ENCODE measurements at regions not wholly inside any gene's neighbourhood (a gene's known extent, or its start where the extent isn't known, plus 50 kb on each side); places are given as distances from the start of the nearest gene placed in this dataset.

DNA sequence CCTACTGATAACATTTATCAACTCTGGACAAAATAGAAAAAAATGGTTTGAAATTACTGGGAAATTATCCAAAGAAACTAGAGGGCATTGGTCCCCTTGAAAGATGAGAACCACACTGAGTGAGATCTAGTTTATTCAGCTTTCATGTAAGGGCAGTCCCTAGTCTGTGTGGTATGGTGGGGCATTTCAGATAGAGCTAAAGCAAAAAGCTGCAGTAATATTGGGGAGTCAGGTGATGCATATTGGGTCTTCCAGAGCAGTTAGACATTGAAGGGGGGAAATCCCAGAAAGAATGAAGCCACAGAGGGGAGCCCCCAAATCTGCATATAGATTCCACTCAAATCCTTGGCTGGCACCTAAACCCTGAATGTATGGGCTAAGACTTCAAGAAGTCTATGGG is 347.7 kb upstream of the POU3F1 start:
- H3K9me3 ChIP-seq (ENCODE audit: insufficient read depth, low read depth): 0 out of 2 replicates have a peak, but pooled peaks cover 4% of the 10 kb centered on the region
- H3F3A ChIP-seq (ENCODE audit: insufficient read depth, low read depth): no peaks in the 10 kb centered on the region
- no peaks in the 10 kb centered on the region for H3K79me2 ChIP-seq (ENCODE audit: low read depth)
- no peaks in the 10 kb centered on the region for H4K20me1 ChIP-seq (ENCODE audit: insufficient read depth)
- no peak overlapping the region for H3K4me3 ChIP-seq
- no peak overlapping the region for H2AFZ ChIP-seq
- no peak overlapping the region for H3K4me2 ChIP-seq
- no peaks in the 10 kb centered on the region for H3K27me3 ChIP-seq (ENCODE audit: insufficient read depth, low read depth)
- CTCF ChIA-PET: no interaction called here
- no peak overlapping the region for H3K27ac ChIP-seq
- TF ChIP-seq, protein P1, sequence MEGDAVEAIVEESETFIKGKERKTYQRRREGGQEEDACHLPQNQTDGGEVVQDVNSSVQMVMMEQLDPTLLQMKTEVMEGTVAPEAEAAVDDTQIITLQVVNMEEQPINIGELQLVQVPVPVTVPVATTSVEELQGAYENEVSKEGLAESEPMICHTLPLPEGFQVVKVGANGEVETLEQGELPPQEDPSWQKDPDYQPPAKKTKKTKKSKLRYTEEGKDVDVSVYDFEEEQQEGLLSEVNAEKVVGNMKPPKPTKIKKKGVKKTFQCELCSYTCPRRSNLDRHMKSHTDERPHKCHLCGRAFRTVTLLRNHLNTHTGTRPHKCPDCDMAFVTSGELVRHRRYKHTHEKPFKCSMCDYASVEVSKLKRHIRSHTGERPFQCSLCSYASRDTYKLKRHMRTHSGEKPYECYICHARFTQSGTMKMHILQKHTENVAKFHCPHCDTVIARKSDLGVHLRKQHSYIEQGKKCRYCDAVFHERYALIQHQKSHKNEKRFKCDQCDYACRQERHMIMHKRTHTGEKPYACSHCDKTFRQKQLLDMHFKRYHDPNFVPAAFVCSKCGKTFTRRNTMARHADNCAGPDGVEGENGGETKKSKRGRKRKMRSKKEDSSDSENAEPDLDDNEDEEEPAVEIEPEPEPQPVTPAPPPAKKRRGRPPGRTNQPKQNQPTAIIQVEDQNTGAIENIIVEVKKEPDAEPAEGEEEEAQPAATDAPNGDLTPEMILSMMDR (conservative IDR thresholded peaks at IDR 0.05): no peak
- no peak for TF ChIP-seq EZH2 (IDR thresholded peaks at IDR 0.05; ENCODE audit: low read depth)
- intact Hi-C loops (cut with micrococcal nuclease; ENCODE audit: unreplicated experiment): no loop called here
- BruUV-seq (replicated peaks): no TSS peak
- no peaks in the 10 kb centered on the region for H3K4me1 ChIP-seq (replicated peaks; ENCODE audit: insufficient read depth)
- no peaks in the 10 kb centered on the region for H3K36me3 ChIP-seq (ENCODE audit: low read depth)
- no peaks in the 10 kb centered on the region for H3K9me2 ChIP-seq (ENCODE audit: insufficient read depth)
- POLR2A ChIA-PET (ENCODE audit: unreplicated experiment): no interaction called here
- no peak for DNase-seq

DNA sequence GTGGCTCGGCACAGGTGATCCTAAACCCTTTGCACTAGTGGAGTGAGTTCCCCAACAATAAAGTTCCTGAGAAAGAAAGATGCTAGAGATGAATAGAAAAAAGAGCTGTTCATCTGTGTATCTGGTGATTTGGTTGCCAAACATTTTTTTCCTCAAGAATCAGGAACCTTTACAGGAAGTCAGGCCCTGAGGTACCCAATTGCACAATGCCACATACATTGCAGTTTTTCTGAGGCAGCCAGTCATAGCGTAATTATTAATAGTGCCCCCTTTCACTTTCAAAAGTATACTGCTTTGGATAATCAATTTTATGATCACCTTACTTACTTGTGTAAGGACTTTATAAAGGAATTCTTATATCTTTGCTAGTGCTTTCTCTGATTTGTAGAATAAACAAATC is 346.3 kb upstream of the POU3F1 start:
- DNase-seq: no peak
- Histone ChIP-seq H3K27me3 (ENCODE audit: insufficient read depth, low read depth) (no peaks in the 10 kb centered on the region), H3F3A (ENCODE audit: insufficient read depth, low read depth) (no peaks in the 10 kb centered on the region), H2AFZ (no peak overlapping the region), H3K79me2 (ENCODE audit: low read depth) (no peaks in the 10 kb centered on the region), H3K4me3 (no peak overlapping the region), H3K9me2 (ENCODE audit: insufficient read depth) (no peaks in the 10 kb centered on the region), H3K36me3 (ENCODE audit: low read depth) (no peaks in the 10 kb centered on the region), H3K9me3 (ENCODE audit: insufficient read depth, low read depth) (0 out of 2 replicates have a peak, but pooled peaks cover 4% of the 10 kb centered on the region), H3K27ac (no peak overlapping the region), H4K20me1 (ENCODE audit: insufficient read depth) (no peaks in the 10 kb centered on the region), H3K4me2 (no peak overlapping the region), H3K4me1 (replicated peaks; ENCODE audit: insufficient read depth) (no peaks in the 10 kb centered on the region)
- no TSS peak for BruUV-seq (replicated peaks)
- intact Hi-C loops (cut with micrococcal nuclease; ENCODE audit: unreplicated experiment): no loop called here
- ChIA-PET POLR2A (ENCODE audit: unreplicated experiment) (no interaction called here), CTCF (no interaction called here)
- TF ChIP-seq, protein P1 (conservative IDR thresholded peaks at IDR 0.05): no peak
- no peak for TF ChIP-seq EZH2 (IDR thresholded peaks at IDR 0.05; ENCODE audit: low read depth)

DNA sequence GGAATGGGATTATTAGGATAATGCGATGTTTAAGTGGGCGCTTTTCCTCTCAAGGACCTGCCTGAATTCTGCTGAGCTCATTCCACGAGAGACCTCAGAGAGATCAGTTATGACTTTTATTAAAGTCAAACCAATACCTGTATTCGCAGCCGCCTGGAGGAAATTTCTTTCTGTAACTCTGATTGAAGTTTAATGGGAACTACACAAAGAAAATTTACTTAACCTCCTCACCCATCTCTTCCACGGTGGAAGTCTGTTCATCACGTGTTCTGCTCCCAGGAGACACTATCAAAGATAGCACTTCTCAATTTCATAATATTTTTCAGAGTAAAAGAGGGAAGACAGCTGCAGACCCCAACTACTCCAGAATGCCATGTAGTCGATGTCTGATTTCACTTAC is 334.7 kb upstream of the POU3F1 start:
- no peak for TF ChIP-seq EZH2 (IDR thresholded peaks at IDR 0.05; ENCODE audit: low read depth)
- TF ChIP-seq, protein P1 (conservative IDR thresholded peaks at IDR 0.05): no peak
- H3K9me2 ChIP-seq (ENCODE audit: insufficient read depth): no peaks in the 10 kb centered on the region
- intact Hi-C loops (cut with micrococcal nuclease; ENCODE audit: unreplicated experiment): no loop called here
- no peaks in the 10 kb centered on the region for H3K36me3 ChIP-seq (ENCODE audit: low read depth)
- no peaks in the 10 kb centered on the region for H3F3A ChIP-seq (ENCODE audit: insufficient read depth, low read depth)
- no peak overlapping the region for H3K4me3 ChIP-seq
- H3K9me3 ChIP-seq (ENCODE audit: insufficient read depth, low read depth): no peaks in the 10 kb centered on the region
- H4K20me1 ChIP-seq (ENCODE audit: insufficient read depth): no peaks in the 10 kb centered on the region
- no peaks in the 10 kb centered on the region for H3K4me1 ChIP-seq (replicated peaks; ENCODE audit: insufficient read depth)
- H3K4me2 ChIP-seq: no peak overlapping the region
- no peak overlapping the region for H3K27ac ChIP-seq
- CTCF ChIA-PET: no interaction called here
- no peak overlapping the region for H2AFZ ChIP-seq
- no peak for DNase-seq
- no peaks in the 10 kb centered on the region for H3K79me2 ChIP-seq (ENCODE audit: low read depth)
- BruUV-seq (replicated peaks): no TSS peak
- peaks cover 69% of the 10 kb centered on the region for H3K27me3 ChIP-seq (ENCODE audit: insufficient read depth, low read depth)
- POLR2A ChIA-PET (ENCODE audit: unreplicated experiment): no interaction called here

Data from PC-9 (cell line).